Astrocyte (in vitro differentiated cells and primary cell): ENCODE measurements at regions not wholly inside any gene's neighbourhood (a gene's known extent, or its start where the extent isn't known, plus 50 kb on each side); places are given as distances from the start of the nearest gene placed in this dataset.

ENCODE experiments used
- EZH2 ChIP-seq: IDR thresholded peaks from 2 replicates; pipeline ENCODE4 v1.6.1; 2012; ENCODE audit warnings: mild to moderate bottlenecking, low read length, inconsistent platforms; ENCODE audit not compliant: insufficient read depth
- TF ChIP-seq, protein P1 (sequence below): IDR thresholded peaks from 2 replicates; pipeline ENCODE4 v1.5.1; 2011; ENCODE audit warnings: low read depth, mild to moderate bottlenecking, inconsistent platforms, low read length, moderate library complexity; ENCODE audit not compliant: insufficient read depth

DNA sequence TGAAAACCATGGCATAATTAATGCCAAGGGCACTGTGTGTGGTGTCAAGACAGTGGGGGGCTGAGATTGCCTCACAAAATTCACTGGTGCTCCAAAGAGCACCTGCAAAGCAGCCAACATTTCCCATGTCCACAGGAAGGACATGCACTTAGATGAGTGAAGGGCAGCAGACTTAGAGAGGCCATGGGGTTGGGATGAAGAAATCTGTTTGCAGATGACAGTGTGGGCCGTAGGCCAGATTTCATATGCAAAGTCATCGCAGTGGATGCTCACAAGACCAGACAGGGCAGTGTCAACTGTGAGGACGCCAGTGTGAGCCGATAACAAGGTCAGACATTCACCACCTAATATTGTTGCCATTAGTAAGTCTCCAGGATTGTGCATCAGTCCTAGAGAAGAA is 773.4 kb downstream of the EFNB2 start:
- TF ChIP-seq, protein P1, sequence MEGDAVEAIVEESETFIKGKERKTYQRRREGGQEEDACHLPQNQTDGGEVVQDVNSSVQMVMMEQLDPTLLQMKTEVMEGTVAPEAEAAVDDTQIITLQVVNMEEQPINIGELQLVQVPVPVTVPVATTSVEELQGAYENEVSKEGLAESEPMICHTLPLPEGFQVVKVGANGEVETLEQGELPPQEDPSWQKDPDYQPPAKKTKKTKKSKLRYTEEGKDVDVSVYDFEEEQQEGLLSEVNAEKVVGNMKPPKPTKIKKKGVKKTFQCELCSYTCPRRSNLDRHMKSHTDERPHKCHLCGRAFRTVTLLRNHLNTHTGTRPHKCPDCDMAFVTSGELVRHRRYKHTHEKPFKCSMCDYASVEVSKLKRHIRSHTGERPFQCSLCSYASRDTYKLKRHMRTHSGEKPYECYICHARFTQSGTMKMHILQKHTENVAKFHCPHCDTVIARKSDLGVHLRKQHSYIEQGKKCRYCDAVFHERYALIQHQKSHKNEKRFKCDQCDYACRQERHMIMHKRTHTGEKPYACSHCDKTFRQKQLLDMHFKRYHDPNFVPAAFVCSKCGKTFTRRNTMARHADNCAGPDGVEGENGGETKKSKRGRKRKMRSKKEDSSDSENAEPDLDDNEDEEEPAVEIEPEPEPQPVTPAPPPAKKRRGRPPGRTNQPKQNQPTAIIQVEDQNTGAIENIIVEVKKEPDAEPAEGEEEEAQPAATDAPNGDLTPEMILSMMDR: no peak
- TF ChIP-seq EZH2: no peak
